ENCODE measurements at regions not wholly inside any gene's neighbourhood (a gene's known extent, or its start where the extent isn't known, plus 50 kb on each side); places are given as distances from the start of the nearest gene placed in this dataset.

GRCh38 chr18:37657493-37657892 lies 91.9 kb upstream of the CELF4 start:
- no peaks in the 10 kb centered on the region for H3K9me3 ChIP-seq (ENCODE audit: low read depth)
- H3K36me3 Mint-ChIP-seq, result no peaks in the 10 kb centered on the region
- no peaks in the 10 kb centered on the region for H4K20me1 ChIP-seq (ENCODE audit: low read depth)
- no peaks in the 10 kb centered on the region for H3K79me2 ChIP-seq (ENCODE audit: low read depth)
- H3K27me3 Mint-ChIP-seq (ENCODE audit: insufficient read depth, low read depth), result no peaks in the 10 kb centered on the region
- no peaks in the 10 kb centered on the region for H3K36me3 ChIP-seq
- H3K27ac Mint-ChIP-seq, result no peak overlapping the region
- no peak overlapping the region for H3K4me3 Mint-ChIP-seq
- H3K9me3 Mint-ChIP-seq, result no peaks in the 10 kb centered on the region
- H3K9ac ChIP-seq, result no peak overlapping the region
- H3F3A ChIP-seq (ENCODE audit: low read depth), result peaks cover 6% of the 10 kb centered on the region
- H3K4me3 ChIP-seq, result no peak overlapping the region
- no peak overlapping the region for H2AFZ ChIP-seq (replicated peaks)
- no peak overlapping the region for H3K4me2 ChIP-seq
- TF ChIP-seq CTCF (IDR thresholded peaks at IDR 0.05), result no peak
- TF ChIP-seq EZH2phosphoT487 (IDR thresholded peaks at IDR 0.05), result no peak
- no peak for TF ChIP-seq EZH2 (IDR thresholded peaks at IDR 0.05)
- no peaks in the 10 kb centered on the region for H3K27me3 ChIP-seq
- peaks cover 22% of the 10 kb centered on the region for H3K4me1 Mint-ChIP-seq
- H3K27ac ChIP-seq, result no peak overlapping the region
- H3K4me1 ChIP-seq, result peaks cover 3% of the 10 kb centered on the region
- no peak for DNase-seq (ENCODE audit: low spot score)

GRCh38 chr18:37654731-37655369 lies 89.3 kb upstream of the CELF4 start:
- Histone ChIP-seq H3K27ac (no peak overlapping the region), H3K4me3 (no peak overlapping the region), H3F3A (ENCODE audit: low read depth) (peaks cover 6% of the 10 kb centered on the region), H3K9me3 (ENCODE audit: low read depth) (no peaks in the 10 kb centered on the region), H3K4me2 (no peak overlapping the region), H4K20me1 (ENCODE audit: low read depth) (no peaks in the 10 kb centered on the region), H2AFZ (replicated peaks) (no peak overlapping the region), H3K9ac (no peak overlapping the region), H3K79me2 (ENCODE audit: low read depth) (no peaks in the 10 kb centered on the region), H3K36me3 (no peaks in the 10 kb centered on the region), H3K4me1 (peaks cover 3% of the 10 kb centered on the region), H3K27me3 (no peaks in the 10 kb centered on the region)
- Mint-ChIP-seq H3K27ac (no peak overlapping the region), H3K36me3 (no peaks in the 10 kb centered on the region), H3K4me1 (peaks cover 19% of the 10 kb centered on the region), H3K4me3 (no peak overlapping the region), H3K9me3 (peaks cover 4% of the 10 kb centered on the region), H3K27me3 (ENCODE audit: insufficient read depth, low read depth) (no peaks in the 10 kb centered on the region)
- no peak for DNase-seq (ENCODE audit: low spot score)
- TF ChIP-seq EZH2phosphoT487 (IDR thresholded peaks at IDR 0.05), result no peak
- no peak for TF ChIP-seq EZH2 (IDR thresholded peaks at IDR 0.05)
- TF ChIP-seq CTCF (IDR thresholded peaks at IDR 0.05), result no peak

GRCh38 chr18:37654034-37654433 lies 88.4 kb upstream of the CELF4 start:
- Mint-ChIP-seq H3K27ac (no peak overlapping the region), H3K4me3 (no peak overlapping the region), H3K27me3 (ENCODE audit: insufficient read depth, low read depth) (no peaks in the 10 kb centered on the region), H3K4me1 (peaks cover 12% of the 10 kb centered on the region), H3K36me3 (no peaks in the 10 kb centered on the region), H3K9me3 (peaks cover 8% of the 10 kb centered on the region)
- H3K9ac ChIP-seq, result no peak overlapping the region
- H3K36me3 ChIP-seq, result peaks cover 6% of the 10 kb centered on the region
- peaks cover 7% of the 10 kb centered on the region for H3K9me3 ChIP-seq (ENCODE audit: low read depth)
- DNase-seq (ENCODE audit: low spot score), result peak; percentile 40
- H3K4me2 ChIP-seq, result peak overlapping the region; percentile 0
- H3K27me3 ChIP-seq, result no peaks in the 10 kb centered on the region
- TF ChIP-seq EZH2 (IDR thresholded peaks at IDR 0.05) (no peak), EZH2phosphoT487 (IDR thresholded peaks at IDR 0.05) (no peak), CTCF (IDR thresholded peaks at IDR 0.05) (no peak)
- H3K79me2 ChIP-seq (ENCODE audit: low read depth), result no peaks in the 10 kb centered on the region
- peaks cover 3% of the 10 kb centered on the region for H3K4me1 ChIP-seq
- H3K27ac ChIP-seq, result no peak overlapping the region
- H3F3A ChIP-seq (ENCODE audit: low read depth), result peaks cover 6% of the 10 kb centered on the region
- no peak overlapping the region for H3K4me3 ChIP-seq
- H4K20me1 ChIP-seq (ENCODE audit: low read depth), result no peaks in the 10 kb centered on the region
- H2AFZ ChIP-seq (replicated peaks), result no peak overlapping the region
